Endothelial cell of umbilical vein (primary cell): ENCODE measurements at regions not wholly inside any gene's neighbourhood (a gene's known extent, or its start where the extent isn't known, plus 50 kb on each side); places are given as distances from the start of the nearest gene placed in this dataset.

ENCODE experiments used
- BruUV-seq: library from RNA; stranded (reverse); fragments of 400-500 nt; replicated peaks from 2 replicates; lab custom pipeline; 2021; lab: Mats Ljungman, UMichigan
- CTCF ChIA-PET: fragments of 300-600, 350-600 bp; sonication (Branson Sonifier 250); formaldehyde crosslinking; loops from one replicate; lab custom pipeline; 2021; ENCODE audit warnings: antibody characterized with exemption, inconsistent platforms; lab: Charles Lee
- POLR2A ChIA-PET: fragments of 300-600, 350-600 bp; sonication (Branson Sonifier 250); formaldehyde crosslinking; loops from one replicate; lab custom pipeline; 2021; ENCODE audit warnings: antibody characterized with exemption, inconsistent platforms; lab: Charles Lee
- DNase-seq: peaks from one replicate; pipeline ENCODE4 v3.0.0-alpha.2; 2011; ENCODE audit warnings: low read depth, low spot score
- FAIRE-seq: peaks from 2 replicates; lab custom pipeline; 2011; peaks lifted over from hg19 to GRCh38; lab: Jason Lieb, UNC
- H2AFZ ChIP-seq: 2 replicates; pipeline ENCODE4 v1.6.0; 2012; ENCODE audit warnings: low read depth, low read length, control low read depth, inconsistent platforms
- H3K27ac ChIP-seq: 2 replicates; pipeline ENCODE4 v1.5.1; 2011; ENCODE audit warnings: low read depth, mild to moderate bottlenecking, control low read depth, low read length, moderate library complexity; ENCODE audit not compliant: insufficient read depth
- H3K27me3 ChIP-seq, 2 experiments: 2 replicates each; pipeline versions ENCODE4 v1.6.0 to v1.6.1; 2011; ENCODE audit warnings: low read length in 2 of 2, mixed read lengths in 1 of 2; ENCODE audit not compliant: control insufficient read depth in 2 of 2, insufficient read depth in 2 of 2
- H3K36me3 ChIP-seq, 2 experiments: 2 replicates in 1 of 2; 3 replicates in 1 of 2; pipeline ENCODE4 v1.5.1; 2011; ENCODE audit warnings: low read length in 2 of 2, mild to moderate bottlenecking in 1 of 2, moderate library complexity in 1 of 2; ENCODE audit not compliant: control insufficient read depth in 2 of 2, insufficient read depth in 2 of 2; ENCODE audit errors: extremely low read depth in 1 of 2
- H3K4me1 ChIP-seq: 3 replicates; pipeline ENCODE4 v1.5.1; 2011; ENCODE audit warnings: mild to moderate bottlenecking, low read length; ENCODE audit not compliant: control insufficient read depth, insufficient read depth; ENCODE audit errors: extremely low read depth
- H3K4me2 ChIP-seq: 2 replicates; pipeline ENCODE4 v1.6.1; 2011; ENCODE audit warnings: low read length, control low read depth, mixed read lengths; ENCODE audit not compliant: insufficient read depth
- H3K4me3 ChIP-seq, 3 experiments: fragments of 200-600 bp in 1 of 3; sonication (generic), shearing (Covaris generic) in 1 of 3; replicated peaks in 1 of 3; 2 replicates each; pipeline ENCODE4 v1.5.1; 2011 to 2016; ENCODE audit warnings: control low read depth in 3 of 3, low read length in 3 of 3, mild to moderate bottlenecking in 2 of 3, inconsistent platforms in 1 of 3, low read depth in 1 of 3, moderate library complexity in 1 of 3; ENCODE audit not compliant: insufficient read depth in 1 of 3
- H3K79me2 ChIP-seq: 2 replicates; pipeline ENCODE4 v1.6.0; 2012; ENCODE audit warnings: low read length, inconsistent platforms; ENCODE audit not compliant: control insufficient read depth, insufficient read depth
- H3K9ac ChIP-seq: replicated peaks from 2 replicates; pipeline ENCODE3; 2011; ENCODE audit warnings: low read length, control low read depth; ENCODE audit not compliant: insufficient read depth; ENCODE audit errors: extremely low read depth
- H3K9me1 ChIP-seq: replicated peaks from 3 replicates; pipeline ENCODE4 v1.6.0; 2011; ENCODE audit warnings: mild to moderate bottlenecking, low read length; ENCODE audit not compliant: control insufficient read depth, insufficient read depth; ENCODE audit errors: extremely low read depth
- H3K9me3 ChIP-seq: replicated peaks from 2 replicates; pipeline ENCODE4 v1.5.1; 2012; ENCODE audit warnings: low read length, inconsistent platforms; ENCODE audit not compliant: control insufficient read depth, insufficient read depth
- H4K20me1 ChIP-seq: replicated peaks from 2 replicates; pipeline ENCODE3; 2011; ENCODE audit warnings: mild to moderate bottlenecking, low read length; ENCODE audit not compliant: control insufficient read depth, insufficient read depth; ENCODE audit errors: extremely low read depth
- EZH2 ChIP-seq: IDR thresholded peaks from 2 replicates; pipeline ENCODE4 v1.6.1; 2012; ENCODE audit warnings: borderline replicate concordance, low read depth, mild to moderate bottlenecking, moderate library complexity, low read length, inconsistent platforms; ENCODE audit not compliant: severe bottlenecking
- FOS ChIP-seq: IDR thresholded peaks from 2 replicates; pipeline ENCODE4 v1.6.1; 2011; ENCODE audit warnings: mild to moderate bottlenecking, low read length, moderate library complexity, borderline replicate concordance; ENCODE audit not compliant: insufficient read depth
- GATA2 ChIP-seq: IDR thresholded peaks from 2 replicates; pipeline ENCODE4 v1.7.0; 2011; ENCODE audit warnings: low read depth, mild to moderate bottlenecking, moderate library complexity, mixed read lengths, low read length; ENCODE audit not compliant: insufficient read length, insufficient read depth
- JUN ChIP-seq: IDR thresholded peaks from 2 replicates; pipeline ENCODE4 v1.6.1; 2011; ENCODE audit warnings: borderline replicate concordance, low read depth; ENCODE audit not compliant: insufficient read length, insufficient read depth
- MAX ChIP-seq: IDR thresholded peaks from 2 replicates; pipeline ENCODE4 v1.6.1; 2011; ENCODE audit not compliant: insufficient read depth, insufficient read length
- MYC ChIP-seq: IDR thresholded peaks from one replicate; pipeline ENCODE4 v1.6.1; 2011; ENCODE audit warnings: mild to moderate bottlenecking, low read depth, low read length
- POLR2A ChIP-seq: IDR thresholded peaks from 2 replicates; pipeline ENCODE4 v1.6.1; 2012; ENCODE audit warnings: low read depth, mild to moderate bottlenecking, control low read depth, low read length
- POLR2AphosphoS5 ChIP-seq: IDR thresholded peaks from 2 replicates; pipeline ENCODE4 v1.6.1; 2012; ENCODE audit warnings: low read depth, mild to moderate bottlenecking, control low read depth, low read length, moderate library complexity; ENCODE audit not compliant: insufficient read depth
- dilution Hi-C: fragments of 300-500 bp; cut with MboI; formaldehyde crosslinking; loops from one replicate; pipeline ENCODE4 v1.15.0; 2019; ENCODE audit warnings: low sequenced_read_pairs; ENCODE audit not compliant: extremely low pct_ligation_motif_present
- intact Hi-C: fragments of 100-400 bp; cut with micrococcal nuclease; formaldehyde crosslinking; loops from one replicate; pipeline ENCODE4 v1.10.0; 2022
- TF ChIP-seq, protein P1 (sequence below), 2 donors: IDR thresholded peaks; 1 replicate in 1 of 2; 2 replicates in 1 of 2; pipeline ENCODE4 v1.5.1; 2011; ENCODE audit warnings: low read length in 2 of 2, mild to moderate bottlenecking in 2 of 2, moderate library complexity in 2 of 2, control low read depth in 1 of 2, inconsistent platforms in 1 of 2, low read depth in 1 of 2; ENCODE audit not compliant: insufficient read depth in 1 of 2; ENCODE audit errors: extremely low read depth in 1 of 2

- intact Hi-C loops, result loop anchor here (2.0 to 10.0 kb wide), 3 partner anchors 352 to 892 kb away; partner anchors contain the start of genes DIS3, KLF5 and PIBF1
- no peaks in the 10 kb centered on the region for H3K9me1 ChIP-seq
- no peaks in the 10 kb centered on the region for H3K36me3 ChIP-seq
- peaks cover 19% of the 10 kb centered on the region for H3K4me1 ChIP-seq
- BruUV-seq, result no TSS peak
- H3K9me3 ChIP-seq, result no peaks in the 10 kb centered on the region
- CTCF ChIA-PET, result no interaction called here
- peak overlapping the region; percentile 65 for H3K4me2 ChIP-seq
- H3K9ac ChIP-seq, result peak overlapping the region; percentile 66
- H3K4me3 ChIP-seq, result no peak overlapping the region
- no peaks in the 10 kb centered on the region for H3K79me2 ChIP-seq
- peak overlapping the region; percentile 48 for H2AFZ ChIP-seq
- H4K20me1 ChIP-seq, result no peaks in the 10 kb centered on the region
- dilution Hi-C loops, result no loop called here
- peak overlapping the region; percentile 92 for H3K27ac ChIP-seq
- TF ChIP-seq, protein P1, sequence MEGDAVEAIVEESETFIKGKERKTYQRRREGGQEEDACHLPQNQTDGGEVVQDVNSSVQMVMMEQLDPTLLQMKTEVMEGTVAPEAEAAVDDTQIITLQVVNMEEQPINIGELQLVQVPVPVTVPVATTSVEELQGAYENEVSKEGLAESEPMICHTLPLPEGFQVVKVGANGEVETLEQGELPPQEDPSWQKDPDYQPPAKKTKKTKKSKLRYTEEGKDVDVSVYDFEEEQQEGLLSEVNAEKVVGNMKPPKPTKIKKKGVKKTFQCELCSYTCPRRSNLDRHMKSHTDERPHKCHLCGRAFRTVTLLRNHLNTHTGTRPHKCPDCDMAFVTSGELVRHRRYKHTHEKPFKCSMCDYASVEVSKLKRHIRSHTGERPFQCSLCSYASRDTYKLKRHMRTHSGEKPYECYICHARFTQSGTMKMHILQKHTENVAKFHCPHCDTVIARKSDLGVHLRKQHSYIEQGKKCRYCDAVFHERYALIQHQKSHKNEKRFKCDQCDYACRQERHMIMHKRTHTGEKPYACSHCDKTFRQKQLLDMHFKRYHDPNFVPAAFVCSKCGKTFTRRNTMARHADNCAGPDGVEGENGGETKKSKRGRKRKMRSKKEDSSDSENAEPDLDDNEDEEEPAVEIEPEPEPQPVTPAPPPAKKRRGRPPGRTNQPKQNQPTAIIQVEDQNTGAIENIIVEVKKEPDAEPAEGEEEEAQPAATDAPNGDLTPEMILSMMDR (IDR thresholded peaks at IDR 0.05; ENCODE audit: extremely low read depth in 1 of 2, insufficient read depth in 1 of 2, low read depth in 1 of 2, low read length in 2 of 2), result no peak
- TF ChIP-seq MYC (no peak), POLR2AphosphoS5 (no peak), MAX (no peak), EZH2 (no peak), POLR2A (no peak), FOS (no peak), GATA2 (peak; percentile 18), JUN (peak; percentile 72)
- H3K27me3 ChIP-seq, result no peaks in the 10 kb centered on the region
- peak; percentile 84 for FAIRE-seq
- POLR2A ChIA-PET, result no interaction called here
- peak; percentile 90 for DNase-seq
Measured at GRCh38 chr13:73677048-73677601, 457.1 kb downstream of the KLF12 start.
